ENCODE measurements at regions not wholly inside any gene's neighbourhood (a gene's known extent, or its start where the extent isn't known, plus 50 kb on each side); places are given as distances from the start of the nearest gene placed in this dataset.

DNA sequence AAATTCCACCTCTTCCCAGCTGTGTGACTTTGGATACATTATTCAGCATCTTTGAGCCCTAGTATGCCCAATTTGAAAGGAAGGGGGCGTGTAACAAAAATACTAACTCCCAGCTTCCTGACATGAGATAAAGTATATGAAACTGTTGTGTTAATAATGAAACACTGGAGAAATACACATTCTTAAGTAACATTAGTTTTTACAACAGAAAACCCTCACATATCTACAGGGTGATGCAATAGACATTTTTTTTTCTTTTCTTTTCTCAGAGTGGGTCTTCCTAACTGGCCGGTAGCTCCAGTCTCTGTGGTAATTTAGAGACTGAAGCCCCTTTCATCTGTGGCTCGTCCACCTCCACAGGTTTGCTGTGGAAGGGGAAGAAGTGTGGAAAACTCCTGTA lies 79.5 kb downstream of the CD83 start:
- no peak overlapping the region for H3K4me2 ChIP-seq
- no peaks in the 10 kb centered on the region for H3F3A ChIP-seq (replicated peaks; ENCODE audit: insufficient read depth)
- CTCF ChIA-PET, result no interaction called here
- POLR2A ChIA-PET, result no interaction called here
- 38% methylated on average over 3 of the region's 3 CpGs for WGBS (ENCODE audit: low lambda C conversion rate)
- TF ChIP-seq, protein P1, sequence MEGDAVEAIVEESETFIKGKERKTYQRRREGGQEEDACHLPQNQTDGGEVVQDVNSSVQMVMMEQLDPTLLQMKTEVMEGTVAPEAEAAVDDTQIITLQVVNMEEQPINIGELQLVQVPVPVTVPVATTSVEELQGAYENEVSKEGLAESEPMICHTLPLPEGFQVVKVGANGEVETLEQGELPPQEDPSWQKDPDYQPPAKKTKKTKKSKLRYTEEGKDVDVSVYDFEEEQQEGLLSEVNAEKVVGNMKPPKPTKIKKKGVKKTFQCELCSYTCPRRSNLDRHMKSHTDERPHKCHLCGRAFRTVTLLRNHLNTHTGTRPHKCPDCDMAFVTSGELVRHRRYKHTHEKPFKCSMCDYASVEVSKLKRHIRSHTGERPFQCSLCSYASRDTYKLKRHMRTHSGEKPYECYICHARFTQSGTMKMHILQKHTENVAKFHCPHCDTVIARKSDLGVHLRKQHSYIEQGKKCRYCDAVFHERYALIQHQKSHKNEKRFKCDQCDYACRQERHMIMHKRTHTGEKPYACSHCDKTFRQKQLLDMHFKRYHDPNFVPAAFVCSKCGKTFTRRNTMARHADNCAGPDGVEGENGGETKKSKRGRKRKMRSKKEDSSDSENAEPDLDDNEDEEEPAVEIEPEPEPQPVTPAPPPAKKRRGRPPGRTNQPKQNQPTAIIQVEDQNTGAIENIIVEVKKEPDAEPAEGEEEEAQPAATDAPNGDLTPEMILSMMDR (IDR thresholded peaks at IDR 0.05), result no peak
- TF ChIP-seq EP300 (IDR thresholded peaks at IDR 0.05; ENCODE audit: borderline replicate concordance in 1 of 2, low read depth in 1 of 2, low read length in 1 of 2) (no peak), FOXM1 (IDR thresholded peaks at IDR 0.05; ENCODE audit: low read depth) (no peak), EZH2phosphoT487 (IDR thresholded peaks at IDR 0.05; ENCODE audit: borderline replicate concordance, low read depth) (no peak), SIN3A (IDR thresholded peaks at IDR 0.05; ENCODE audit: borderline replicate concordance, low read depth, low read length) (no peak), YY1 (IDR thresholded peaks at IDR 0.05; ENCODE audit: low read depth) (no peak), CHD2 (IDR thresholded peaks at IDR 0.05; ENCODE audit: low read length, partially characterized antibody) (no peak), RAD21 (IDR thresholded peaks at IDR 0.05; ENCODE audit: low read length) (no peak), MXI1 (IDR thresholded peaks at IDR 0.05; ENCODE audit: low read depth, low read length) (no peak), SMC3 (IDR thresholded peaks at IDR 0.05; ENCODE audit: low read depth, low read length) (no peak), FOXJ3 (CRISPR knock-in tag; IDR thresholded peaks at IDR 0.05) (no peak), TEAD4 (IDR thresholded peaks at IDR 0.05; ENCODE audit: borderline replicate concordance, insufficient read depth) (no peak), POLR2AphosphoS5 (IDR thresholded peaks at IDR 0.05; ENCODE audit: low read depth, low read length) (no peak)
- TF ChIP-seq, protein P2, sequence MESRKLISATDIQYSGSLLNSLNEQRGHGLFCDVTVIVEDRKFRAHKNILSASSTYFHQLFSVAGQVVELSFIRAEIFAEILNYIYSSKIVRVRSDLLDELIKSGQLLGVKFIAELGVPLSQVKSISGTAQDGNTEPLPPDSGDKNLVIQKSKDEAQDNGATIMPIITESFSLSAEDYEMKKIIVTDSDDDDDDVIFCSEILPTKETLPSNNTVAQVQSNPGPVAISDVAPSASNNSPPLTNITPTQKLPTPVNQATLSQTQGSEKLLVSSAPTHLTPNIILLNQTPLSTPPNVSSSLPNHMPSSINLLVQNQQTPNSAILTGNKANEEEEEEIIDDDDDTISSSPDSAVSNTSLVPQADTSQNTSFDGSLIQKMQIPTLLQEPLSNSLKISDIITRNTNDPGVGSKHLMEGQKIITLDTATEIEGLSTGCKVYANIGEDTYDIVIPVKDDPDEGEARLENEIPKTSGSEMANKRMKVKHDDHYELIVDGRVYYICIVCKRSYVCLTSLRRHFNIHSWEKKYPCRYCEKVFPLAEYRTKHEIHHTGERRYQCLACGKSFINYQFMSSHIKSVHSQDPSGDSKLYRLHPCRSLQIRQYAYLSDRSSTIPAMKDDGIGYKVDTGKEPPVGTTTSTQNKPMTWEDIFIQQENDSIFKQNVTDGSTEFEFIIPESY (IDR thresholded peaks at IDR 0.05; ENCODE audit: borderline replicate concordance, low read depth), result no peak
- TF ChIP-seq, protein P3, sequence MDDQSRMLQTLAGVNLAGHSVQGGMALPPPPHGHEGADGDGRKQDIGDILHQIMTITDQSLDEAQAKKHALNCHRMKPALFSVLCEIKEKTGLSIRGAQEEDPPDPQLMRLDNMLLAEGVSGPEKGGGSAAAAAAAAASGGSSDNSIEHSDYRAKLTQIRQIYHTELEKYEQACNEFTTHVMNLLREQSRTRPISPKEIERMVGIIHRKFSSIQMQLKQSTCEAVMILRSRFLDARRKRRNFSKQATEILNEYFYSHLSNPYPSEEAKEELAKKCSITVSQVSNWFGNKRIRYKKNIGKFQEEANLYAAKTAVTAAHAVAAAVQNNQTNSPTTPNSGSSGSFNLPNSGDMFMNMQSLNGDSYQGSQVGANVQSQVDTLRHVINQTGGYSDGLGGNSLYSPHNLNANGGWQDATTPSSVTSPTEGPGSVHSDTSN (IDR thresholded peaks at IDR 0.05), result no peak
- TF ChIP-seq, protein P4, sequence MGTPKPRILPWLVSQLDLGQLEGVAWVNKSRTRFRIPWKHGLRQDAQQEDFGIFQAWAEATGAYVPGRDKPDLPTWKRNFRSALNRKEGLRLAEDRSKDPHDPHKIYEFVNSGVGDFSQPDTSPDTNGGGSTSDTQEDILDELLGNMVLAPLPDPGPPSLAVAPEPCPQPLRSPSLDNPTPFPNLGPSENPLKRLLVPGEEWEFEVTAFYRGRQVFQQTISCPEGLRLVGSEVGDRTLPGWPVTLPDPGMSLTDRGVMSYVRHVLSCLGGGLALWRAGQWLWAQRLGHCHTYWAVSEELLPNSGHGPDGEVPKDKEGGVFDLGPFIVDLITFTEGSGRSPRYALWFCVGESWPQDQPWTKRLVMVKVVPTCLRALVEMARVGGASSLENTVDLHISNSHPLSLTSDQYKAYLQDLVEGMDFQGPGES (IDR thresholded peaks at IDR 0.05; ENCODE audit: low read depth, low read length), result no peak
- TF ChIP-seq, protein P5, sequence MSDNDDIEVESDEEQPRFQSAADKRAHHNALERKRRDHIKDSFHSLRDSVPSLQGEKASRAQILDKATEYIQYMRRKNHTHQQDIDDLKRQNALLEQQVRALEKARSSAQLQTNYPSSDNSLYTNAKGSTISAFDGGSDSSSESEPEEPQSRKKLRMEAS (IDR thresholded peaks at IDR 0.05; ENCODE audit: low read depth), result no peak
- TF ChIP-seq, protein P6, sequence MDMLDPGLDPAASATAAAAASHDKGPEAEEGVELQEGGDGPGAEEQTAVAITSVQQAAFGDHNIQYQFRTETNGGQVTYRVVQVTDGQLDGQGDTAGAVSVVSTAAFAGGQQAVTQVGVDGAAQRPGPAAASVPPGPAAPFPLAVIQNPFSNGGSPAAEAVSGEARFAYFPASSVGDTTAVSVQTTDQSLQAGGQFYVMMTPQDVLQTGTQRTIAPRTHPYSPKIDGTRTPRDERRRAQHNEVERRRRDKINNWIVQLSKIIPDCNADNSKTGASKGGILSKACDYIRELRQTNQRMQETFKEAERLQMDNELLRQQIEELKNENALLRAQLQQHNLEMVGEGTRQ (IDR thresholded peaks at IDR 0.05; ENCODE audit: borderline replicate concordance, low read depth, low read length), result no peak
- H3K4me1 ChIP-seq (ENCODE audit: control insufficient read depth in 1 of 2, insufficient read depth in 2 of 2, low read depth in 1 of 2, low read length in 1 of 2), result no peaks in the 10 kb centered on the region
- no peaks in the 10 kb centered on the region for H3K27me3 ChIP-seq (ENCODE audit: insufficient read depth)
- no peak overlapping the region for H3K9ac ChIP-seq
- H3K9me3 ChIP-seq, result no peaks in the 10 kb centered on the region
- H3K9me2 ChIP-seq, result no peaks in the 10 kb centered on the region
- no peaks in the 10 kb centered on the region for H3K79me2 ChIP-seq (ENCODE audit: insufficient read depth)
- H4K20me1 ChIP-seq (ENCODE audit: insufficient read depth), result no peaks in the 10 kb centered on the region
- H2AFZ ChIP-seq (ENCODE audit: low read depth), result no peak overlapping the region
- H3K4me3 ChIP-seq (ENCODE audit: low read depth in 2 of 2, low read length in 1 of 2), result no peak overlapping the region
- DNase-seq, result no peak
- H3K36me3 ChIP-seq (replicated peaks in 1 of 2; ENCODE audit: control insufficient read depth in 1 of 2, insufficient read depth in 2 of 2, low read length in 1 of 2), result no peaks in the 10 kb centered on the region
- no peak overlapping the region for H3K27ac ChIP-seq (ENCODE audit: low read depth in 2 of 2, low read length in 1 of 2)

Data from SK-N-SH (cell line).